ENCODE measurements at regions not wholly inside any gene's neighbourhood (a gene's known extent, or its start where the extent isn't known, plus 50 kb on each side); places are given as distances from the start of the nearest gene placed in this dataset.
"Not testable (repeated sequence)": the region's sequence is repeated elsewhere in the genome, so short reads cannot be mapped to it uniquely, and the experiment has no call there.

DNA sequence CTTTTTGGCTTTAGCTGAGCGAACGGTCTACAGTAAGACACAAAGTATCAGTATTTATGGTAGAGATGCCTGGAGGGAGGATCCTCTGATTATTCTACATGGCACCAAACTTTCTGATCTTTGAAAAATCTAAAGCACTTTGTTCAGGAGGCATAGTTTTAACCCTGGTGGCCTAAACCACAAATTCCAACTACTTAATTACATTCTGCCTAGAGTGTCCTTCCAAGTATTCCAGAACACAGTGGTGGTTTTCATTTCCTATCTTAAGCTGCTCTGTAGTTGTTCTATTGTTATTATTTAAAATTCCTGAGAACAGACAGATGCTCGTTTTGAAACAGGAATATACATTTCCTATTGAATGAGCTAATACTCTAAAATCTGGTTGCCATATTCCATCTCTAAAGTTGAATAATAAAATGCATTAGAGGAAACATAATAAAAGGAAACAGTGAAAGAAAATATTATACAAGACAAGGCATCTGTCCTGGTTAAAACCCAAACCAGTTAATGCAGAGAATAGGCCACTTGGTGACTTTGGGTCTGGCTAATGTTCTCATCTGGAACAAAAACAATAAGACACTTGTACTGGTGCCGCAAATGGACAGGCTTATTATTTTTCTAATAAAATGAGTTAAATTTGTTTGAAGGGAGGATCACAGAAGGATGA is 657.4 kb downstream of the SPRY1 start:
- DNase-seq (ENCODE audit: low spot score), result no peak

DNA sequence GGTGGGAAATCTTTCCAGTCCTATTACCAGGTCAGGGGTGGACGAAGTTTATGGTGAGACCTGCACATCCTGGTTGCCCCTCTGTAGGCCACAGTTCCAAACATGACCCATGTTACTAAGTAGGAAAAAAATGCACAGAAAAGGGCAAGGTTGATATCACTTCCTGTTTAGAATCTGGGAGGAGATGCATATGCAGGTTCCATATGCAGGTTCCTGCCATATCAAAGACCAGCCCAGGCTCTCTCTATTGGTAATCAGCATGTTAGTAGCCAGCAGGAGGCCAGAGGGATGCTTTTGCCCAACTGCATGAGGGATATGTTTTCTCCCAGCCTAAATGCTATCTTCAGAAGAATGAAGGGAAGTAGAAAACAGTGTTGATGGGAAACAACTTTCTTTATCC is 657.2 kb downstream of the ANKRD50 start:
- DNase-seq (ENCODE audit: low spot score), result no peak

DNA sequence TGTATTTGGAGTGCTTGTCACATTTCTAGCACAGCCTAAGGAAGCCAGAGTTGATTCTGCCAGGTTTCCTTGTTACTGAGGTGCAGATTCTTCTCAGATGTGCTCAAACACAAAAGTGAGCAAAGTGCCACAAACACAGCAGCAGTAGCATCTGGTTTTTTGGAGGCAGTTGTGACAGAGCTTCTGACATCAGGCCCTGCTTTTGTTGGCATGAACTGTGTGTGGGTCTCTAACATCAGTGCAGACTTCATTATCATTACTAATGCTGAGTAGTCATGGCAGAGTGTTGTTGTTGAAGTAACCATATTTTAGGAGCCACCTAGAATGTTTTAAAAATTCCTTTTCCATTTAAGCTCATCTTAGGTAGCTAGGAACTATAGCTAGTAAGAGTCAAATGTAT is 656.6 kb downstream of the ANKRD50 start:
- DNase-seq (ENCODE audit: low spot score), result no peak

DNA sequence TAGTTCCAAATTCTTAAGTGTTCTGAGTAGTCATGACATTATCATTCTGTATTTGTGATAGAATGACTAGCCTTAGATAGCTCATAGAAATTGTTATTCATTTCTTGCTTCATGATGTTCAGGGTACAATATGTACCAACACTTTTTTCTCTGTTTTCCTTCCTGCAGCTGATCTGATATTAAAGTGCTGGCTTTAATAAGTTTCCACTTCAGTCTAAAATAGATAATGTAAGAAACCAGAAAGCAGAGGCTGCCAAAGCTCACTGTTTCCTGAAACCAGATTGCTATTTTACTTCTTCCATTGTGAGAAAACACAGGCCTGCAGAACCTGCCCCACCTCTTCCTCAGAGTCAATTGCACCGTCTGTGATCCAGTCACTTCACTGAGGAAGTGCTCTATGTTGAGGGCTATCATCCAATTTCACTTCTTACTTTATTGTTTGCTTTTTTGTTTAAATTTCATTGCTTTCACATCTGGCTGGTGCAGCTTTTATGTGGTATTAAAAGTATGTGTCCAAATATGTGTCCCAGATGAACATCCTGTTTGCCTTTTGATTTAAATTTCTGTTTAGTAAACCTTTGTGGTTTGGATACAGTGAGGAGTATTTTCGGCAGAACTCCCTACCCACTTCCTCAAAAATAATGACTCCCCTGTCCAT is 652.1 kb downstream of the ANKRD50 start:
- no peak for DNase-seq (ENCODE audit: low spot score)

DNA sequence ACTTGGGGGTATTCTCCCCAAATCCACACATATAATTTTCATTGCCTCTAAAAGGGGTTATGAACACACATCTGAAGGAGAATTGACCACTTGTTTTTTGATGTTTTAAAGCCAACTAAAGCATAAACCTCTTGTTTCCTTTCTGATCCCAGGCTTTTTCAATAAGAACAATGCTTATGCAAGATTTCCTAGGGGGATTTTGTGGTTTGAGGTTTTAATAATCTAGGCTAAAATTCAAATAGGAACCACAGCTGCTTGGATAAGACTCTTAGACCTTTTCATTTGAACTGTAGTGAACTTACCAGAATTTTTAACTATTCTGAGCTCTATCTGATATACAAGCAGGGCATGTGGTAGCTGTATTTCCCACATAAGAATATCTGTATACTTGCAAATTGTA is 651.1 kb downstream of the ANKRD50 start:
- no peak for DNase-seq (ENCODE audit: low spot score)

DNA sequence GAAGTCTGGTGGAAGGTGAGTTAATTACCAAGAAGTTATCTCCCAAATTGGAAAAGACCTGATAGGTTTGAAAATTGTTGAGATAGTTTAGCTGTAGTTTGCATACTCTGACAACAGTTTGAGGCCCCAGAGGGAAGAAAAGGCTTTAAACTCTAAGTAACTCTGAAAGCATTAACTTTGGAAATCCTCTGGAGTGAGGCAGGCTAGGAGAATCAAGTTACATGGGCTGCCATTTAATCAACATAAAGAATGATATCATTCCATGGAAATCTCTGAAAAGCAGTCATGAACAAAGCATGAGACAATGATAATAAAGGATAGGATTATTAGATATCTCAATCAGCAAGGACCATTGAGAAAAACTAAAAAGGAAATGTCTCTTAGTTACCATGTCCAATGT is 647.1 kb downstream of the ANKRD50 start:
- DNase-seq (ENCODE audit: low spot score), result no peak

DNA sequence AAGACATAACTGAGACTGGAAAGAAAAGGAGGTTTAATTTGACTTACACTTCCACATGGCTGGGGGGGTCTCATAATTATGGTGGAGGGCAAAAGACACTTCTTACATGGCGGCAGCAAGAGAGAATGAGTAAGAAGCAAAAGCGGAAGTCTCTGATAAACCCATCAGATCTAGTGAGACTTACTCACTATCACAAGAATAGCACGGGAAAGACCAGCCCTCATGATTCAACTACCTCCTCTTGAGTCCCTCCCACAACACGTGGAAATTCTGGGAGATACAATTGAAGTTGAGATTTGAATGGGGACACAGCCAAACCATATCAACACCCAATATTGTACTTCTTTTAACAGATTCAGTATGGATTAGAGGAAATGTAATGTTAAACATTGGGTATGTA is 646.6 kb downstream of the ANKRD50 start:
- DNase-seq (ENCODE audit: low spot score), result no peak

DNA sequence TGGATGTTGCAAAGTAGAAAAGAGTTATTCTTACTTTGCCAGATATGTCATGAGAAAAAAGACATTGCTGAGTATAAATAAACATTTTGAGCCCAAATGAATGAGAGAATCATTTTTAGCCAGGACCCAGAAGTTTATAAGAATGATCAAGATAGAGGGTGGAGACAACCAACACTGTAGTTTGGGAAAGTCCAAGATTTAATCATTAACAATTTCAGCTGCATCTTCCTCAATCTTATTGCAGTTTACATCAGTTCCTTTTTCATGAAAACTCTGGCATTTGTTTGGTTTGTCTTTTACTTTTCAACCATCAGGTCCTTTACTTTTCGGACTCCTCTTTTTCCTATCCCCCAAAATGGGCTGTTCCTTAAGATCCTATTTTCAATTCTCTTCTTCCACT is 645.9 kb downstream of the ANKRD50 start:
- DNase-seq (ENCODE audit: low spot score), result no peak

DNA sequence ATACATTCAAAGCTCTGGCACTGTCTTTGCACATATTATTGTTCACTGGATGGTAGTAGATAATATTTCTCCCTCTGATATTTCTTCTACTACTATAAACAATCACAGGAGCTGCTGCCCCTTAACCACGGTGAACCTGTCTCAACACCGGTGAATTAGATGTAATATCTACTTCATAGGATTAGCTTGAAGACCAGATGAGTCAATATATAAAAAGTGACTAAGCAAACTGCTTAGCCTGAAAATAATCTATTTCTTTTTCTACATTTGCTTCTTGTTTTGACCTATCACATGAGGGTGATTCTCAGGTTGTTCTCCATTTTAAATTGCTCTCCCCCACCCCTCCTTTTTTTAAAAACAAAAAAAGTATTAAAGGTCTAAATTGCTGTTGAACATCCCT is 645.5 kb downstream of the ANKRD50 start:
- DNase-seq (ENCODE audit: low spot score), result no peak

DNA sequence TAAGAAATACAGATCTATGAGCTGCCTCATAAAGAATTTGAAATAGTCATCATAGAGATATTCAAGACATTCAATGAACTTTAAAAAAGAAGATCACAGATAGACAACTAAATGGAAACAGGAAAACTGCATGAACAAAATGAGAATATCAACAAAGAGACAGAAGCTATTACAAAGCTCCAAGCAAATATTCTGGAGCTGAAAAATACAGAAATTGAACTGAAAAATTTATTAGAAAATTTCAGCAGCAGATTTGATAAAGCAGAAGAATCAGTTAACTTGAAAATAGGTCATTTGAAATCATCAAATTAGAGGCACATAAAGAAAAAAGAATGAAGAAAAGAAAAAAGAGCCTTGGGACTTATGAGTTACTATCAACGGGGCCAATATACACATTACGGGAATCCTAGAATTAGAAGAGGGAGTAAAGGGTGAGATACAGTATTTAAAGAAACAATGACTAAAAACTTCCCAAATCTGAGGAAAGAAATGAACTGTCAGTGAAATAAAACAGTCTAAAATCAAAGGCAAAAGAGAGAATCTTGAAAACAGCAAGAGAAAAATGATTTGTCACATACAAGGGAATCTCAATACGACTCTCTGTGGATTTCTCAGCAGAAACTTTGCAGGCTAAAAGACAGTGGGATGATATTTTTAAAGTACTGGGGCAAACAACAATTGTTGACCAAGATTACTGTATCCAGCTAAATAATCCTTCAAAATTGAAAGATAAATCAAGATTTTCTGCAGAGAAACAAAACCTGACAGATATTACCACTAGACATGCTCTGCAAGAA is 641.6 kb downstream of the ANKRD50 start:
- no peak for DNase-seq (ENCODE audit: low spot score)

DNA sequence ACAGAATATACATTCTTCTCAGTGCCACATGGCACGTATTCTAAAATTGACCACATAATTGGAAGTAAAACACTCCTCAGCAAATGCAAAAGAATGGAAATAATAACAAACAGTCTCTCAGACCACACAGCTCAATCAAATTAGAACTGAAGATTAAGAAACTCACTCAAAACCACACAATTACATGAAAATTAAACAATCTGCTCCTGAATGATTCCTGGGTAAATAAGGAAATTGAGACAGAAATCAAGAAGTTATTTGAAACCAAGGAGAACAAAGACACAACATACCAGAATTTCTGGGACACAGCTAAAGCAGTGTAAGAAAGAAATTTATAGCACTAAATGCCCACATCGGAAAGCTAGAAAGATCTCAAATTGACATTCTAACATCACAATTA is 637.3 kb downstream of the ANKRD50 start:
- DNase-seq (ENCODE audit: low spot score), result not testable (repeated sequence)

DNA sequence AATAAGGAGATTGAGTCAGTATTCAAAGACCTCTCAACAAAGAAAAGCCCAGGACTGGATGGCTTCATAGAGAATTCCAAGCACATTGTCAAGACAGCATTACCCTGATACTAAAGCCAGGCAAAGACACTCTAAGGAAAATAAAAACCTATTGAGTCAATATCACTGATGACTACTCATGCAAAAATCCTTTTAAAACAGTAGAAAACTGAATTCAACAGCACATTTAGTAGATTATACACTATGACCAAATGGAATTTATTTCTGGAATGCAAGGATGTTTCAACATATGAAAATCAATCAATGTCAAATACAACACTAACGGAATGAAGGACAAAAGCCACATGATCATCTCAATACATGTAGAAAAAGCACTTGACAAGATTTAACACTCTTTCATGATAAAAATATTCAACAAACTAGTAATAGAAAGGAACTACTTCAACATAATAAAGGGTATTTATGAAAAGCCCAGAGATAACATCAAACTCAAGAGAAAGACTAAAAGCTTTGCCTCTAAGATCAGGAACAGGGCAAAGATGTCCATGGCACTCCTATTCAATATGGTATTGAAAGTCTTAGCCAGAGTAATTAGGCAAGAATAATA is 633.3 kb downstream of the ANKRD50 start:
- no peak for DNase-seq (ENCODE audit: low spot score)

DNA sequence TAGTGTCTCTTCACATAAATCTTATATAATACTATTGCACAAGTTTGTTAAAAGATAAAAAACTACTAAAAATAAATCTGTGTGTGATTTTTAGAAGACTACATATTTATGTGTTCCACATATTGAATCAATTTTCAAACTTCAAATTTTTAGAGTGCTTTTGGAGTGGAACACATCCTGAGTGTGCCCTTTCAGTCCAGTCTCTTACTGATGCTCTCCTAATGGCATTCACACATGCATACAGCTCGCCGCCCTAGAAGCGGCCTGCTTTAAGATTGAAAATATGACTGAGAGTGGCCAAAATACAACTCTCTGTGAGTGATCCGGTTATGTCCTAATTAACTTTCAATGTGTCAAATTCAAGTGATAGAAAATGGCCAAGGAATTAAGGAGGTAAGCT is 628.8 kb downstream of the ANKRD50 start:
- no peak for DNase-seq (ENCODE audit: low spot score)

DNA sequence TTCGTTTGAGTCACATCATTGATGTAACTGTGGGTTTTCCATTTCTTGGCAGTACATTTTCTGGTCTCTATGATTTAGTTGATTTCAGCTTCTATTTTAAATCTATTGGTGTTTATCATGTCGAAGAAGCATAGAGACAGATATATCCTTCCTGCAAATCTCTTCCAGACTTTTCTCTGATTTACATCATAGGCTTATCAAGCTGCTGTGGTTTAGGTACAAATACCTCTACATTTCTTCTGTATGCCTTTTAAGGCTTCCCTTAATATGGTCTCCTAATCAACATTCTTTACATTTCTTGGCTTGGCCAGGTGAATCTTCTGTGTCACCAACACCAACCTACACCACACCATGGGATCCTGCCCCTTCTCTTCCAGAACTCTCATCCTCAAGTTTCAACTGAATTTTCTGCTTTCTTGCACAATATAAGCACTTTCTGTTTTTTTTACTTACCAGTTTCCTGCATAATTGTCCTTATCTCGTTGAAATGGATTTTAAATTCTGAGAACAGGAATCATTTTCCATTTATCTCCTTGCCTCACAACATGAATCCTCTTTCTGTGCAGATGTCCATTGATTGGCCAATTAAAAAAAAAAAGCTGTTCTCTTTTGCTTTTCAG is 626.9 kb downstream of the ANKRD50 start:
- no peak for DNase-seq (ENCODE audit: low spot score)

DNA sequence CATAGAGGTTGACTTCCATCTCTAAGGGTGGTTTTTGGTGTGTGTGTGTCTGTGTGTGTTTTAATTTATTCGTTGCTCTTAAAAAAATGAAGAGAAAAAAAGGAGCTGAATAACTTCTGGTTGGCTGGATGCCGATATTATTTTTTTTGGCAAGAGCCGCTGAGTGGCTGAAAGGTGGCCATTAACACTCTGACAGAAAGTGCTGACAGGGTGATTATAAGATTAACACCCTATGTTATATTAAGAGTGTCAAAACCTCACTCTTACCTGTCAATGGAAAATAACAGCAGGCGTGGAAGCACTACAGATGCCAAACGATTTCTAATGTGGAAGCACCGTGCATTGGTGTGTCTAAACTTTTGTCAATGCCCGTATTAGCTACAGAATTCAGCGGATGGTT is 622.5 kb downstream of the ANKRD50 start:
- DNase-seq (ENCODE audit: low spot score), result no peak

DNA sequence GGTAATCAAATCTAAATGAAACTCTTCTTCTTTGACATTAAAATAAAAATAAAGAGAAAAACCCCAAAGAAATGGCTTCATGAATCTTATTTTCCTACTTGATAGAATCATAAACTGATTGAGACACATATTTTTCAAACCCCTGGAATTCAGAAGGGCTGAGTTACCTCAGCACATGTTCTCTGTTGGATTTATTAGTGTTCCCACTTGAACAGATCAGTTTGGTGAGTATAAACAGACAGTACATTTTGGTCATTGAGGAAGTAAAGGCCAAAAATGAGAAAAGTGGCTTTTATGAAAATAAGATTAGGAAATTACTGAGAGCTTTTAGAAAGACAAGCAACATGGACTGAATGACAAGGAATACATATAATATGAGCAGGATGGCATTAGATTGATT is 620.4 kb downstream of the ANKRD50 start:
- DNase-seq (ENCODE audit: low spot score), result no peak

DNA sequence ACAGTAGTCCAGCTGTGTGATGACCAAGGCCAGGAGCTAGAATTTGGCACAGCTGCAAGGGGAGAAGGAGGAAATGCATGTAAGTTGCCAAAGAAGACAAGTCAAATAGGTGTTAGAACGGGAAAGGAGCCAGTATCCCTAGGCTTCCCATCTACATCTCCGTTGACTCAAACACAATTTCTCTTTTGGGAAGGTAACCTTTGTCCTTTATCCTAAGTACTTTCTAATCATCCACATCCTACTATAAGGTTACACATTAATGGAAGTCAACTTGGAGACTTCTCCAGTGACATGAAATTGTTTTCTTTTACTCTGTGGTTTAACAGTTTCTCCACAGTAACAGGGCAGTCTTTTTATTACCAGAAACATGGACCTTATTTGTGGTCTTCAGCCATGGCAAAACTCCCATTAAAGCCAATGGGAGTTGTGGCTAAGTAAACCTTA is 620.0 kb downstream of the ANKRD50 start:
- DNase-seq (ENCODE audit: low spot score), result no peak

DNA sequence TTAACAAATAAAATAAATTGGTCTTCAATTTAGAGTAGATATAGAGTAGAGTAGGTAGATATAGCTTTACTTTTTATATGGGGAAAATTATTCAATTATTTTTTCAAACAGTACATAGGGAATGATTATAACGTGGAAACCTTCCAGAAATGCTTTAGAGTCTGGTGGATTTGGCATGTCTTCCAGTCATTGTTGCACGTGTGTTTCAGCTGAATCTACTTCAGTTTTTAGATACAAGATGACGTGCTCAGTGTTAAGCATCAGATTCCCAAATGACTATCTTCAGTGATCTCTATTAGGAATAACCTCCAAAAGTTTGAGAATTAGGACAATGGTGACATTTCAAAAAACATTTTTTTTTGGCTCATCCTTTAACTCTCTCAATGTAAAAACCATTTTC is 616.9 kb downstream of the ANKRD50 start:
- no peak for DNase-seq (ENCODE audit: low spot score)

DNA sequence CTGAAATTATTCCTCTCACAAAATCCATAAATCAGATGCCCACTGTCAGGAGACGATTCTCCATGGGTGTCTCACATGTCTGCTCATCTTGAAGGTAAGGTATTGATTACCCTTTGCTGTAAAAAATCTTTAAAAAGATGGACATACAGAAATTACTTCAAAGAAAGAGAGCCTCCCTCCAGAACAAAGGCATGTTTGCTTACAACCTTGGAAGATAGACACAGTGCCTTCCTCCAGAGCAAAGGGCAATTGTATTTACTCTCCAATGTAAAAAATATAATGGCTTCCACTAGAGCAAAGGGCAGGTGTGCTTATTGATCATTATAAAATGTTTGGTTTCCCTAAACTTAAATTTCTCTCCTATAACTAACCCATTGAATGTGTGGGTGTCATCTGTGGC is 616.2 kb downstream of the ANKRD50 start:
- no peak for DNase-seq (ENCODE audit: low spot score)

DNA sequence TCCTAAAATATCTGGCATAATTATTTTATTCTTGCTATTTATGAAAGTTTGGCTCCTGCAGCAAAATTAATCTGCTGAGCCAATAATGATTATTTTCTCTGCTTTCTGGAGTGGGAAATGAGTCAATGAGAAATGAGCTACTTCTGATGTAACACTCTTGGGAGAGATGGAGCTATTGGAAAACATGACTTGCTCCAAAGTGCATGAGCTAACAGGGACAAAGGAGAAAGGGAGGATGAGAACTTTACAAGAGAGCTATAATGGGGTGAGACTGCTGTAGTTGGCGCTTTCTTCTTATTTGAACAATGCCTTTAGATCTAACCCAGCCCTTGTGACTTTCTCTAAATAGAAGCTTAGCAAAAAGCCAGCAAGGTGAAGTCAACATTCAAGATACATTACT is 615.1 kb downstream of the ANKRD50 start:
- DNase-seq (ENCODE audit: low spot score), result no peak

DNA sequence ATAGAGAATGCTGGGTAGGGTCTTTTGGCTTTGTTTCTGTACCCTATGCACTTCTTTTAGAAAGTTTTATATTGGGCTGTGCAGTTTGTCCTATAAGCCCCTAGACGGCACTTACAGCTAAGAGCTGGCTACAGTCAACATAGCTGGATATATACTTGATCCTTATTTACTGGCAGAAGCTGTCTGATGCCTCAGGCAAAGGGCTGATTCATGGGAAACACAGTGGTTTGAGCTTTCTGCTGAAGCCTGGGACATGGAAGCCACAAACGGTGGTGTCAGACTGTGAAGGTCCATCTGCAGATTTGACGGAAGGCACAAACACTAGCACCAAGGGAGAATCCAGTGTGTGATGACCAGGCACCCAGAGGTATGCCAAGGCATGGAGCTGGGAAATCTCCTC is 608.4 kb downstream of the ANKRD50 start:
- no peak for DNase-seq (ENCODE audit: low spot score)

DNA sequence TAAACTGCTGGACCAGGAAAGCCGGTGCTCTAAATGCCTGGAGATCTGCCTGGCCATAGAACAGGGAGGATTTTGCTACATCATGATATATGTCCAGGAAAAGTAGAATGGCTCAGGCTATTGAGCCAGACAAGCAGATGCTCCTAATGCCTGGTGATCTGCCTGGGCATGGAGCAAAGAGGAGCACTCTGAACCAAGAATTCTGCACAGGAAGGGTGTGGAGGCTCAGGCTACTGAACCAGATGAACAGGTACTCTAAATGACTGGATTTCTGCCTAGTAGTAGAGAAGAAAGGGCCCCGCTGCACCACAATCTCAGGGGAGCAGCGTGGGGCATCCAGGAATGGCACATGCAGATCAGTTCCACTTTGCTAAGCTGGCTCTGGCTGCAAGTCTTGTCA is 607.9 kb downstream of the ANKRD50 start:
- DNase-seq (ENCODE audit: low spot score), result no peak

Data from NAMALWA (cell line).